Endothelial cell (in vitro differentiated cells): ENCODE measurements at regions not wholly inside any gene's neighbourhood (a gene's known extent, or its start where the extent isn't known, plus 50 kb on each side); places are given as distances from the start of the nearest gene placed in this dataset.

Source experiments
- DNase-seq: peaks from one replicate; pipeline ENCODE4 v3.0.0; 2021; ENCODE audit warnings: low spot score
- H3K27ac Mint-ChIP-seq: one replicate; pipeline ENCODE4 v1.8.0; 2021; ENCODE audit warnings: mixed read lengths, inconsistent platforms; ENCODE audit not compliant: unreplicated experiment
- H3K27me3 Mint-ChIP-seq: one replicate; pipeline ENCODE4 v1.8.0; 2021; ENCODE audit warnings: mild to moderate bottlenecking, moderate library complexity, mixed read lengths, inconsistent platforms; ENCODE audit not compliant: unreplicated experiment
- H3K36me3 Mint-ChIP-seq: one replicate; pipeline ENCODE4 v1.8.0; 2021; ENCODE audit warnings: mild to moderate bottlenecking, low read depth, mixed read lengths, inconsistent platforms; ENCODE audit not compliant: unreplicated experiment
- H3K4me1 Mint-ChIP-seq: one replicate; pipeline ENCODE4 v1.8.0; 2021; ENCODE audit warnings: mild to moderate bottlenecking, mixed read lengths, inconsistent platforms; ENCODE audit not compliant: unreplicated experiment
- H3K4me3 Mint-ChIP-seq: one replicate; pipeline ENCODE4 v1.8.0; 2021; ENCODE audit warnings: mild to moderate bottlenecking, mixed read lengths, inconsistent platforms; ENCODE audit not compliant: unreplicated experiment
- H3K9me3 Mint-ChIP-seq: one replicate; pipeline ENCODE4 v1.8.0; 2021; ENCODE audit warnings: mixed read lengths, inconsistent platforms; ENCODE audit not compliant: unreplicated experiment
- TF ChIP-seq, protein P1 (sequence below): fragments of 200-600 bp; sonication (generic); IDR thresholded peaks from one replicate; pipeline ENCODE4 v1.5.0; 2021; ENCODE audit warnings: antibody characterized with exemption; ENCODE audit not compliant: unreplicated experiment

DNA sequence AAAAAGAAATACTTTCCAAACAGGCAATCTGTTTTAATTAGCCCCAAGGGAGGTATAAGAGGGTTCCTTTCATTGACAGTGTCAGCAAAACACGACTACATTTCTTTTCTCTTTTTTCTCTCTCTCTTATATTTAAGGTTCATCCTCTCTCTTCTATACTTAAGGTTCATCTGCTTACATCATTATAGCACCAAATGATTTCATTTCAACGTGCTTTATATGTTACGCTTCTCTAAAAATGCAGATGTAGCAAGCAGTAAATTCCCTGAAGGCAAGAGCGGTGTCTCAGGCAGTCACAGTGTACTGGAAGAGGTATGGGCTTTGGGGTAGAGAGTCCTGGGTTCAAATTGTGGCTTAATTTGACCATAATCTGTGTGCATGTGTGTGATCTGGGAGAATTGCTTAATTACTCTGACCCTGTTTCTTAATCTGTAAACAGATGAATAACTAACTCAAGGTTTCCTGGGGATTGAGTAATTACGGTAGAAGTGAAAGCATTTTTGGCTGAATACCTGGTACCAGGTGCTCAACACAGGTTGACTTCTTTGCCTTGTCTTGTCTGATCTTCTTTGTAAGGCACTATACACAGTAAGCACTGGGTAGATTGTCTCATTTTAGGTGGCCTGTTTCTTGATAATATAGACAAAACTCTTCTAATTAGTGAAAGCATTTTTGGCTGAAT, 180.8 kb downstream of the SPRY1 start:
- Mint-ChIP-seq H3K27ac (no peak overlapping the region), H3K27me3 (no peaks in the 10 kb centered on the region), H3K4me3 (no peak overlapping the region), H3K9me3 (peaks cover 3% of the 10 kb centered on the region), H3K36me3 (peaks cover 7% of the 10 kb centered on the region), H3K4me1 (no peaks in the 10 kb centered on the region)
- DNase-seq = no peak
- TF ChIP-seq, protein P1, sequence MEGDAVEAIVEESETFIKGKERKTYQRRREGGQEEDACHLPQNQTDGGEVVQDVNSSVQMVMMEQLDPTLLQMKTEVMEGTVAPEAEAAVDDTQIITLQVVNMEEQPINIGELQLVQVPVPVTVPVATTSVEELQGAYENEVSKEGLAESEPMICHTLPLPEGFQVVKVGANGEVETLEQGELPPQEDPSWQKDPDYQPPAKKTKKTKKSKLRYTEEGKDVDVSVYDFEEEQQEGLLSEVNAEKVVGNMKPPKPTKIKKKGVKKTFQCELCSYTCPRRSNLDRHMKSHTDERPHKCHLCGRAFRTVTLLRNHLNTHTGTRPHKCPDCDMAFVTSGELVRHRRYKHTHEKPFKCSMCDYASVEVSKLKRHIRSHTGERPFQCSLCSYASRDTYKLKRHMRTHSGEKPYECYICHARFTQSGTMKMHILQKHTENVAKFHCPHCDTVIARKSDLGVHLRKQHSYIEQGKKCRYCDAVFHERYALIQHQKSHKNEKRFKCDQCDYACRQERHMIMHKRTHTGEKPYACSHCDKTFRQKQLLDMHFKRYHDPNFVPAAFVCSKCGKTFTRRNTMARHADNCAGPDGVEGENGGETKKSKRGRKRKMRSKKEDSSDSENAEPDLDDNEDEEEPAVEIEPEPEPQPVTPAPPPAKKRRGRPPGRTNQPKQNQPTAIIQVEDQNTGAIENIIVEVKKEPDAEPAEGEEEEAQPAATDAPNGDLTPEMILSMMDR = no peak

- H3K36me3 Mint-ChIP-seq = peaks cover 7% of the 10 kb centered on the region
- no peak for DNase-seq
- no peaks in the 10 kb centered on the region for H3K4me1 Mint-ChIP-seq
- H3K4me3 Mint-ChIP-seq = no peak overlapping the region
- no peaks in the 10 kb centered on the region for H3K27me3 Mint-ChIP-seq
- TF ChIP-seq, protein P1 = no peak
- peaks cover 3% of the 10 kb centered on the region for H3K9me3 Mint-ChIP-seq
- H3K27ac Mint-ChIP-seq = no peak overlapping the region
Measured at GRCh38 chr4:123578276-123579029, 181.9 kb downstream of the SPRY1 start.

DNA sequence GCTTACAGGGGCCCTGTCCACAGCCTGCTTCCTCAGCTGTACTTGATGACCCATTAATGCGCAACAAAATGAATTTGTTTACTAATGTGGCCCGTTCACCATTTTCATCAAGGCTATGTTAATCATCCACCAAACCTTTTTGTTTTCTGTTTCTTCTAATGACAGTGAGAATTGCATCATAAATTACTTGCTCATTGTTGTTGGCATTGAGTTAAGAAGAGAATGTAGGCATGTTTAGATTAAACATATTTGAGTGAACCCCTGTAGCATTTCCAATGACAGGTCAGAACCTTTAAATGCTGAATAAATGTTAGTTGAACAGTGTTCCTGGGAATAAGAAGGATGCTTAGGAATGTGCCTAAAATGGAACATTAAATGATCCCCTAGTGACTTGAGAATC, 183.4 kb downstream of the SPRY1 start:
- Mint-ChIP-seq H3K27ac (no peak overlapping the region), H3K9me3 (peaks cover 3% of the 10 kb centered on the region), H3K4me1 (no peaks in the 10 kb centered on the region), H3K27me3 (no peaks in the 10 kb centered on the region), H3K4me3 (no peak overlapping the region), H3K36me3 (peaks cover 7% of the 10 kb centered on the region)
- TF ChIP-seq, protein P1 = no peak
- DNase-seq = no peak

DNA sequence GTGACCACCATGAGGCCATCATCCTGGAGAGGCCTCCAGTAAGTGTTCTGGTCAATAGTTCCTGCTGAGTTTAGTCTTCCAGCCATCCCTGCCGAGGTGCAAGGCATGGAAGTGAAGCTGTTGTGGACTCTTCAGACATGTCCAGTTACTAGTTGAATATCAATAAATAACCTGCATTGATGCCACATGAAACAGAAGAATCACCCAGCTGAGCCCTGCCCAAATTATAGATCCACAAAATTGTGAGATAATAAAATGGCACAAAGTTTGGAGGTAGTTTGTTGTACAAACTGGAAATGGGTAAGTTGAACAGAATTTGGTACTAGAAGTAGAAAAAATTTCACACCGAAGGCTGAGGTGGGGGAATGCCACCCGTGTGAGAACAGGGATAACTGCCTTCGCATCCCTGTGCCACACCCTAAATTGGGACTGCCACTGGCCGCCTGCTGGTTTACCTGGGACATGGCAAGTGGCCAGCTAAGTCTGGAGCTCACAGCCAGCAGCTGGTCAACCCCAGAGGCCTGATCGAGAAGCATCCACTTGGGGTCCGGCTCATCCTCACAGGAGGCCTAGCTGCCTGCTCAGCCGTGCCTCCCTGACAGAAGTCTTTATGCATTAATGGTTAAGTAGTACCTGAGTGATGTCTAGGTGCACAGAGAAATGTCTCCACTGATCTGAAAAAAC, 184.5 kb downstream of the SPRY1 start:
- Mint-ChIP-seq H3K4me1 (no peaks in the 10 kb centered on the region), H3K4me3 (no peak overlapping the region), H3K27ac (no peak overlapping the region), H3K27me3 (no peaks in the 10 kb centered on the region), H3K36me3 (peaks cover 7% of the 10 kb centered on the region), H3K9me3 (peaks cover 3% of the 10 kb centered on the region)
- DNase-seq = no peak
- TF ChIP-seq, protein P1 = no peak
